Adipose tissue (tissue), 3 donors: ENCODE measurements at regions not wholly inside any gene's neighbourhood (a gene's known extent, or its start where the extent isn't known, plus 50 kb on each side); places are given as distances from the start of the nearest gene placed in this dataset.
"Not testable (repeated sequence)": the region's sequence is repeated elsewhere in the genome, so short reads cannot be mapped to it uniquely, and the experiment has no call there.

ENCODE experiments used
- H3K27ac ChIP-seq: one replicate; pipeline ENCODE4 v1.5.1; 2013; ENCODE audit warnings: low read depth, low read length
- WGBS, 3 donors: extraction: QIAGEN DNeasy Blood & Tissue Kit; methylation state at CpG; one replicate each; pipeline ENCODE4 v1.1.7; 2013; 5-methylcytosine and 5-hydroxymethylcytosine counted together
- donor health status: healthy with polysubstance abuse.
- donor health status: Bipolar disorder and iron deficiency.
- donor health status: healthy.

DNA sequence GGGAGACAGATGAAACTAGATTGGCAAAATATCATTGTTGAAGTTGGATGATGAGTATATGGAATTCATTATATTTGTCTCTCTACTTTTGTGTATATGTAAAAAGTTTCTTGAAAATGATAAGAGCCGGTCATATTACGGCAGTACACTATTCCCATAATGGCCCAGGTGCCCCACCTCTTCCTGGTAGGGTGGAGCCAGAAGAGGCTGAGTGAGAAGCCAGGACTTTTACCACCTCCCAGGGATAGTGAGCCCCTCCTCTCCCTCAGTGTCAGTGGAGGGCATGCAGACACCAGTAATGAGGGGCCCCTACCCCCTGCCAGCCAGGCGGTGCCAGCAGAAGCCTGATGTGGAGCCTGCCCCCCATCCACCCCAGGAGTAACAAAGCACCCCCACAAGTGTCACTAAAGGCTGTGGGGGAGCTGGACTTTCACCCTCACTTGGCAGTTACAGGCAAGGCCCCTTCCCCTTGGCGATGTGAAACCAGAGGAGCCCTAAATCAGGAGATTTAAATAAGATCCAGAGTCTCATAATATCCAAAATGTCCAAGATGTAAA is 198.9 kb upstream of the RBBP8 start:
- H3K27ac ChIP-seq, result no peak overlapping the region
- WGBS, 3 donors, result 68 to 85% (median 78%) methylated on average over 4 of the region's 4 CpGs

- H3K27ac ChIP-seq, result no peak overlapping the region
Measured at GRCh38 chr18:22734791-22735627, 198.1 kb upstream of the RBBP8 start.

DNA sequence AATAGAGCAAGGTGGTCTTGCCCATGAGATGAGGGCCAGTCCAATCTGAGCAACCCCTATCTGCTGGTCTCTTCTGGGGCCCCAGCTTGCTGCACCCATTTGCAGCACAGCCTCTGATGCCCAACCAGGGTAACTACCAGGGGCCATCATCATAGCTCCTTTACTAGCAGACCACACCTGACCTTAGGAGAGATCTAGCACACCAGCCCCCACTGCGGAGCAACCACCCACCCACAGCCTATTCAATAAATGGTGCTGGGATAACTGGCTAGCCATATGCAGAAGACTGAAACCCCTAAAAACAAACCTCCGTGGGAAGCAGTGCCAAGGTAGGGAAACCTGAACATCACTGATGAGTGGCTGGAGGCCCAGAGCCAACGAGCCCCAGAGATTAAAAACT is 196.1 kb upstream of the RBBP8 start:
- WGBS, 3 donors, result 90 to 93% (median 91%) methylated on average over 3 of the region's 3 CpGs
- H3K27ac ChIP-seq, result no peak overlapping the region

More at GRCh38 chr18:22734791-22735627, 198.1 kb upstream of the RBBP8 start:
- whole genome bisulfite sequencing, 3 donors, result 73 to 83% (median 76%) methylated on average over 7 of the region's 7 CpGs

- WGBS, 3 donors, result 60 to 80% (median 62%) methylated on average over 2 of the region's 2 CpGs
- no peak overlapping the region for H3K27ac ChIP-seq
Measured at GRCh38 chr18:22739061-22739642, 194.0 kb upstream of the RBBP8 start.

DNA sequence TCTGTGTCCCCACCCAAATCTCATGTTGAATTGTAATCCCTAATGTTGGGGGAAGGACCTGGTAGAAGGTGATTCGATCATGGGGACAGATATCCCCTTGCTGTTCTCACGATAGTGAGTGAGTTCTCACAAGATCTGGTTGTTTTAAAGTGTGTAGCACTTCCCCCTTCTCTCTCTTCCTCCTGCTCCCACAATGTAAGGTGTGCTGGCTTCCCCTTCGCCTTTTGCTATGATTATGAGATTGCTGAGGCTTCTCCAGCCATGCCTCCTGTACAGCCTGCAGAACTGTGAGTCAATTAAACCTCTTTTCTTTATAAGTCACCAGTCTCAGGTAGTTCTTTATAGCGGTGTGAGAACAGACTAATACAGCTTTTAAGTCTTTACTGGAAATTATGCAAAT is 193.3 kb upstream of the RBBP8 start:
- WGBS, 3 donors, result 70 to 82% (median 70%) methylated on average over 4 of the region's 4 CpGs
- no peak overlapping the region for H3K27ac ChIP-seq

GRCh38 chr18:22741318-22741717 is 191.8 kb upstream of the RBBP8 start:
- 39 to 71% (median 59%) methylated on average over 3 of the region's 3 CpGs for WGBS, 3 donors
- no peak overlapping the region for H3K27ac ChIP-seq

DNA sequence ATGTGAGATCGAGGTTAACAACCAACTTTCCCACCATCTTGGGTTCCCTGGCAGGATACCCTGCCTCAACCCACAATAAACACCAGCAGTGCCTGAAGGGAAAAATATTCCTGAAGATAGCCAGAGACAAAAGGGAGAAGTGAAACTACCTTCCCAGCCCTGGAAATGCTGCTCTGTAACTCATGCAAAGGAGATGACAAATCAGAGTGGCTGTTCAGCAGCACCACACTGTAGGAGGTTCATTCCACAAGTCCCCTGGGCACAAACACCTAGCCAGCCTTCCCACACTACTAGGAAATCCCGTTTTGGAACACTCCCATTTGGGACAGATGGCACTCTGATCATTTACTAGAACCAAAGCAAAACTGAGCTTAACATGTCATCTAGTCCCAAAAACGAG is 190.7 kb upstream of the RBBP8 start:
- 53 to 76% (median 67%) methylated on average over 3 of the region's 3 CpGs for WGBS, 3 donors
- H3K27ac ChIP-seq, result no peak overlapping the region

- H3K27ac ChIP-seq, result no peak overlapping the region
- WGBS, 3 donors, result 53 to 77% (median 69%) methylated on average over 1 of the region's 1 CpG
Measured at GRCh38 chr18:22745966-22746365, 187.2 kb upstream of the RBBP8 start.

DNA sequence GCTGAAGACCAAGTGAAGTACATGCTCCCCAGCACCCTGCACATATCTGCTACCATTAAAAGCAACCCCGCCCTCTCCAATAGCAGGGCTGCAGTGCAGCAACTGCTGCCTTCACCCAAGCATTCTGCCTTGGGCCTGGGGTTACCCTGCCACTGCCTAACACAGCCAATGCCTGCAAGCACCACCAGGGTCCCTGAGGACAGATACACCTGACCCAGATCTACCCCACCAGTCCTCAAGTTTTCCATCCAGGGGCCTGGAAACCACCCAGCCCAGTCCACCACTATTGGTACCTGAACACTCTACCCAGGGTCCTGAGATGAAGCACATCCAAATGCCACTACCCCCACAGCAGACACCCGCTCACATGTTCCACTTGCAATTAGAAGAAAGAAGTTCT is 181.1 kb upstream of the RBBP8 start:
- WGBS, 3 donors, result 93 to 100% (median 94%) methylated on average over 2 of the region's 2 CpGs
- H3K27ac ChIP-seq, result no peak overlapping the region

DNA sequence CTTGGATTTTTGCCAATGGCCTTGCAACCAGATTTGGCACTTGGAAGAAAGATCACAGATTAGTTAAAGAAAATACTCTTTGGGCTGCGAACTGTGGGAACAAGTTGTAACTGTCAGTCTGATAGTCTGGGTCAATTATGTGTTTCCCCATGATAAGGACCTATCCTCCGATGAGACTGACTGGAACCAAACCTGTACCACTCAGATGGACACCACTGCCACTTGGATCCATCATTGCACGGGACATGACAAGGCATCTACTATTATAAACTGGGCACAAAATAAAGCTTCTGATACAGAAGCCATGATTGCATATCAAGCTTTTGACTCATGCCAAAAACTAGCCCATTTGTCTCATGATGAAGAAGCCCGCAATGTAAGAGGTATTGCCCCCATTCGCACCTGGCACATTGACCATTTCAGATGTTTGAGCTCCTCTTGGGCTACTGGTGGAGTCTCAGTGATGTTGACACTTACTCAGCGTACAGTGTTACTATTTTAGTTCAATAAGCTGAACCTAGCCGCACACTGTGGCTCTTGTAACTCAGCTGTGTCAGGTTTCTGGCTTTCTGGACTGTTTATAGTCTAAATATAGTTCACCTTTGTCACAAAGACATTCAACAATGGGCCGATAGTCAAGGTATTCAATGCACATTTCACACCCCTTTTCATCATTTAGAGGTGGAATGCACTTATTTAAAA is 179.8 kb upstream of the RBBP8 start:
- 72 to 91% (median 87%) methylated on average over 8 of the region's 8 CpGs for WGBS, 3 donors
- no peak overlapping the region for H3K27ac ChIP-seq

DNA sequence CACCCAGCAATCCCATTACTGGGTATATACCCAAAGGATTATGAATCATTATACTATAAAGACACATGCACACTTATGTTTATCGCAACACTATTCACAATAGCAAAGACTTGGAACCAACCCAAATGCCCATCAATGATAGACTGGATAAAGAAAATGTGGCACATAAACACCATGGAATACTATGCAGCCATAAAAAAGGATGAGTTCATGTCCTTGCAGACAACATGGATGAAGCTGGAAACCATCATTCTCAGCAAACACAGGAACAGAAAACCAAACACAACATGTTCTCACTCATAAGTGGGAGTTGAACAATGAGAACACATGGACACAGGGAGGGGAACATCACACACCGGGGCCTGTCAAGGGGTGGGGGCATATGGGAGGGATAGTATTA is 169.1 kb upstream of the RBBP8 start:
- H3K27ac ChIP-seq, result not testable (repeated sequence)
- 95 to 98% (median 97%) methylated on average over 2 of the region's 2 CpGs for WGBS, 3 donors

DNA sequence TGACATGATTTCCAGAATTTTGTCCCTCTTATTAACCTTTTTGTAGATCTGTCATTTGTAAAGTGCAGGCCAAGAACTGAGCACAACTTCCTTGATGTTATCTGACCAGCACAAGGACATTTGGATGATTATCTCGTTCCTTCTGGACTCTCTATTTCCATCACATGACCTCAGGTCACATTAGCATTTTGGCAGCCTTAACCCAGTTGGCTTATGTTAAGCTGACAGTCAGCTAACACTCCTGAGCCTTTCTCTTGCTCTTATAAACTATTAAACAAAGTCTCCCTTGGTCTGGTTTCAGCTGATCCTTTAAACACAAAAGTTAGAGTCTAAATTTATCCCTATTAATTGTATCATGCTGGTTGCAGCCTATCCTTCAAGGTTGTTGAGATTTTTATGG is 167.2 kb upstream of the RBBP8 start:
- WGBS, 3 donors, result 12 to 52% (median 31%) methylated on average over 1 of the region's 1 CpG
- H3K27ac ChIP-seq, result no peak overlapping the region

DNA sequence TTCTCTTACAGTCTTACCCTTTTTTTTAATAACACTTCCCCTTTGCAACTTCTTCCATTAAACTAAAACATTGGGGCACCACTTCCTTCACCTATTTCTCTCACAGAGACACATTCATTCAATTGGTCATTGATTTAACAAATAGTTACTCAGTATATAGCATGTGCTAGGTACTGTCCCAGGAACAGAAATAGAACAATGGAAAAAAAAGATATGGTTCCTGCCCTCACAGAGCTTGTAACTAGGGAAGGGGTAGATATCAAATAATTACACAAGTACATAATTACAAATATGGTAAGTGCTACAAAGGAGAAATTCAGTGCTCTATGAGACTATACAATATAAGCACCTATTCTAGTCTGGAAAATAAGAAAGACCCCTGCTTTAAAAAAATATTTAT is 165.5 kb upstream of the RBBP8 start:
- H3K27ac ChIP-seq, result no peak overlapping the region

GRCh38 chr18:22773944-22774343 is 159.2 kb upstream of the RBBP8 start:
- WGBS, 3 donors, result 81 to 89% (median 86%) methylated on average over 3 of the region's 3 CpGs
- H3K27ac ChIP-seq, result no peak overlapping the region

DNA sequence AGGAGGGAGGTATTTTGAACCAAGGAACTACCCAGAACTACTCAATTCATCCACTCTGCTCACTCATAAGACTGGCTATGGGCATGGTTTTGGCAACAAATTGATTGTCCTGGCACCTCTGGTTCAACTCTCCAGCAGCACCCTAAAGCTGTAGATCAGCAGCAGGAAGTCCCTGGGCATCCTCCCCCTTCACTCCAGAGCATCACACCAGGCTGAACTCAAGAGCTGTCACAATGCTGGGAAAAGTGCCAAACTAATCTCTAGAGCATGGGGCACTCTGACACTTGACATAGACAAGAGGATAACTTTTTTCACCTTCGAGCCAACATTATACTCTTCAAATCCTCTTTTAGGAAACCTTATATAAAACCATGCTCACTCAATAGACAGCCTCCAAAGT is 154.1 kb upstream of the RBBP8 start:
- WGBS, 3 donors, result 50 to 55% (median 54%) methylated on average over 1 of the region's 1 CpG
- no peak overlapping the region for H3K27ac ChIP-seq

GRCh38 chr18:22783245-22783644 is 149.9 kb upstream of the RBBP8 start:
- no peak overlapping the region for H3K27ac ChIP-seq
- 89 to 98% (median 92%) methylated on average over 3 of the region's 3 CpGs for WGBS, 3 donors

- H3K27ac ChIP-seq, result no peak overlapping the region
- WGBS, 3 donors, result 68 to 76% (median 73%) methylated on average over 4 of the region's 4 CpGs
Measured at GRCh38 chr18:22783662-22784076, 149.5 kb upstream of the RBBP8 start.

- WGBS, 3 donors, result 85 to 86% (median 86%) methylated on average over 2 of the region's 2 CpGs
Measured at GRCh38 chr18:22789052-22789451, 144.1 kb upstream of the RBBP8 start.

DNA sequence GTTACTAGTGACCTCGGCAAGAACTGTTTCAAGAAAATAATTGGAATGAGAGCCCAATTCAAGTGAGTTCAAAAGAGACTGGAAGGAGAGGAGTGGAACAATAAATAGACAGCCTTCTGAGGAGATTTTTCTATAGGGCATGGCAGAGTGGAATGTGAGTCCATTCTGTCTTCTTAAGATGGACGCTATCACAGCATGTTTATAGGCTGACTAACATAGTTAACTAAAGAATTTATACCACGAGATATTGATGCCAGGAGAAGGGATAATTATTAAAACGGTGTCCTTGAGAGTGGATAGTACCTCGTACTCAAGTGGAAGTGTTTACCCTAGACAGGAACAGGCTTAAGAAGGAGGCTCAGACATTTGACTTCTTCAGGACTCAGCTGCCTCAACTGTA is 143.5 kb upstream of the RBBP8 start:
- H3K27ac ChIP-seq, result no peak overlapping the region
- 72 to 90% (median 86%) methylated on average over 5 of the region's 5 CpGs for WGBS, 3 donors

More at GRCh38 chr18:22789052-22789451, 144.1 kb upstream of the RBBP8 start:
- H3K27ac ChIP-seq, result no peak overlapping the region
